GM12874 (cell line): ENCODE measurements at regions not wholly inside any gene's neighbourhood (a gene's known extent, or its start where the extent isn't known, plus 50 kb on each side); places are given as distances from the start of the nearest gene placed in this dataset.

Experiments used
- CTCF ChIP-seq: IDR thresholded peaks from 2 replicates; pipeline ENCODE4 v1.5.1; 2011; ENCODE audit warnings: low read depth, mild to moderate bottlenecking, control low read depth, low read length, moderate library complexity; ENCODE audit not compliant: insufficient read depth

DNA sequence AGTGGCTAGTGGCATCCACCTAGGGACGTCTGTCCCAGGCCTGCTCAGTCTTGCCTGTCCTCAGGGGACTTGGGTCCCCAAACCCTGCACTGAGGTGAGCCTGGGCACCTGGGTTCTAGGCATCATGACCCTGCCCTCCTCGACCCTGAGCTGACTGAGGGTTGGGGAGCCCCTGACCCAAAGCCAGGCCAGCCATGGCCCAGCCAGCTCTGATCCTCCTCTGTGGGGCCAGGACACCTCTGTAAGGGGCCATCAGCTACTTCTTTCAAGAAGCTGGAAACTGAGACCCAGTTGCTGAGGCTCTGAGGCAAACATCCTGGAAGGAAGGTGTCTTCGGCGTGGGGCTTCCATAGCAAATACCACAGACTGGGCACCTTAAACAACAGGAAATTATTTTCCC, 329.3 kb downstream of the QKI start:
- no peak for TF ChIP-seq CTCF

- TF ChIP-seq CTCF, result no peak
Measured at GRCh38 chr6:163741743-163742363, 327.3 kb downstream of the QKI start.

DNA sequence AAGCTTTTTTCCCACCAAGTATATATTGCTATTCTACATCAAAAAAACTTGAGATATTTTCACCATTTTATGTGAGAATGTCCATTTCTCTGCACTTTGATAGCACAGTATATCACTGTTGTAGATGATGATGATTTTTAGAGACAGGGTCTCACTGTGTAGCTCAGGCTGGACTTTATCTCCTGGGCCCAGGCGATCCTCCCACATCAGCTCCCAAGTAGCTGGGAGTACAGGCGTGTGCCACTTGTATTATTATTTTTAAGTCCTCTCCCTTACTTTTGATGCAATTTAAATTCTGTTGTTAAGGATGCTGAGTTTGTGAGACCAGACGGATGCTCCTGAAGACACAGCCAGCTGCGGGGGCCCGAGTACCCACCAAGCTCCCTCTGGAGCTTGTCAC, 326.8 kb downstream of the QKI start:
- no peak for TF ChIP-seq CTCF

DNA sequence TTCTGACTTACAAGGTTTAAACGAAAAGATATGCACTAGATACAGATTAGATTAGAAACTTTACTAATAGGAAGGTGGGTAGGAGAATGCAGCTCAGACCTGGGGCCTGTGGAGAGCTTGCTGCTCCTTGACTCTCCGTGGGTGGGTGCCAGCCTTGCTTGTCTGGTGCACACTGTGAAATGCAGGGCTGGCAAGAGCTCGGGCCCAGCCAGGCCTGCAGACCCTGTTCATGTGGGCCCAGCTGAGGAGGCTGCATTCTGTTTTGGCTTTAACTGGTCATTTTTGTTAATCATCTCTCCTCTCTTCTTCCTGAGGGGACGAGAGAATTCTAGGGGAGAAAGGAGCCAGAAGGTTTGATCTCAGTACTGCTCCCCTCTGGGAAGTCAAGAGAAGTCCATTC, 325.4 kb downstream of the QKI start:
- TF ChIP-seq CTCF, result no peak

- TF ChIP-seq CTCF, result no peak
Measured at GRCh38 chr6:163739408-163739725, 324.8 kb downstream of the QKI start.

DNA sequence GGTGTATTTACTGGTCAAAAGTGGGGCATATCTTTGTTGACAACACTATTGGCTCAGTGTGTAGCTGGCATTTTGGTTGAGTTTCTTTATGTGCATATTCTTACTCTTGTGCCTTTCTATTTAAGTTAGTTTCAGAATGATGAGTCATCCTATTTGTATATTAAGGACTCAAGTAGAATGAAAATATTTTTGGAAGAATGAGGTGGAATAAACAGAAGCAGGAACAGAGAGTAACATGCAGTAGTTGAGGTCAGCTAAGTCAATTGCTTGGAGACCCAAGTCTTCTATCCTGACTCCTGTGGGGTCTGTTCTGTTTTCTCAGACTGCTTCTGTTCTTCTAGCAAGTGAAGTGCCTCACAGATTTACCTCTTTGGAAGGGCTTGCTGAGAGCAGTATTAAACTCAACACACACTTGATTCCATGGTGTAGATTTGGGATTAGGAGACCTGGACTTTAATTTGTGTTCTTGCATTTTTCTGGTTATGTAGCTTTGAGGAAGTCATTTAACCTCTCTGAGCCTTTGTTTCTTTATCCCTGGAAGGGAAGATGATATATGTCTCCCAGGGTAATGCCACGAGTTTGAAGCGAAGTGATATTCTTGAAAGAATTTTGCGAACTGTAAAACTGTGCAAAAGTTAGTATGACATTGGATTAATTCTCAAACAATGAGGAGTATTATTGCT, 324.3 kb downstream of the QKI start:
- TF ChIP-seq CTCF, result no peak

DNA sequence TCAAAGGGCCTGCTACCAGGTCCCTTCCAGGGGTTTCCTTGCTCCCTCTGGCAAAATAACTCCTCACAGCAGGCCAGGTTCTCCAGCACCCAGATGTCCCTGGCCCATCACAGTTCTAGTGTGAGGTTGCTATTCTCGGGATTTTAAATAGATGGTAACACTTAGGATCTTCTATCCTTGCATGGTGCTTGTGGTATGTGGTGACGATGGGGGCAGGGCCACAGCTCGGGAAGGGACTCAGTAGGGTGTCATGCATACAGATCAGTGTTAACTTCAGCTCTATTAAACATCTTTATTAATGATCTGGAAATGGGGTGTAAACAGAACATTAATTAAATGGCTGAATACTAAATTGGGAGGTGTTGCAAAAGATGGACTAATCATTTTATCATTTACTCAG, 323.8 kb downstream of the QKI start:
- no peak for TF ChIP-seq CTCF
